ENCODE measurements at regions not wholly inside any gene's neighbourhood (a gene's known extent, or its start where the extent isn't known, plus 50 kb on each side); places are given as distances from the start of the nearest gene placed in this dataset.

- no peaks in the 10 kb centered on the region for H3K36me3 ChIP-seq
- 88 to 91% methylated on average over 2 of the region's 2 CpGs for WGBS, 2 donors
- no peak for TF ChIP-seq CTCF (IDR thresholded peaks at IDR 0.05)
- no peak for TF ChIP-seq POLR2A (IDR thresholded peaks at IDR 0.05)
- no peaks in the 10 kb centered on the region for H3K27me3 ChIP-seq
- intact Hi-C loops (cut with DNase I), result no loop called here
- H3K9me3 ChIP-seq, result no peaks in the 10 kb centered on the region
- H3K27ac ChIP-seq, result no peak overlapping the region
- no peak for DNase-seq
- no peaks in the 10 kb centered on the region for H3K4me1 ChIP-seq
- H3K4me3 ChIP-seq (replicated peaks in 1 of 3), result no peak overlapping the region
Observed at GRCh38 chr7:110291430-110291829, 799.5 kb upstream of the LRRN3 start.

- intact Hi-C loops (cut with DNase I), result no loop called here
Observed at GRCh38 chr7:110296321-110296720, 794.6 kb upstream of the LRRN3 start.

GRCh38 chr7:110307776-110308175 is 783.2 kb upstream of the LRRN3 start:
- no peaks in the 10 kb centered on the region for H3K4me1 ChIP-seq
- TF ChIP-seq CTCF (IDR thresholded peaks at IDR 0.05) (no peak), POLR2A (IDR thresholded peaks at IDR 0.05) (no peak)
- intact Hi-C loops (cut with DNase I), result no loop called here
- 89 to 97% methylated on average over 1 of the region's 1 CpG for WGBS, 2 donors
- no peaks in the 10 kb centered on the region for H3K36me3 ChIP-seq
- no peak for DNase-seq
- no peak overlapping the region for H3K4me3 ChIP-seq (replicated peaks in 1 of 3)
- H3K27me3 ChIP-seq, result no peaks in the 10 kb centered on the region
- H3K27ac ChIP-seq, result no peak overlapping the region
- H3K9me3 ChIP-seq, result no peaks in the 10 kb centered on the region

More at GRCh38 chr7:110296321-110296720, 794.6 kb upstream of the LRRN3 start:
- Histone ChIP-seq H3K4me1 (no peaks in the 10 kb centered on the region), H3K27ac (no peak overlapping the region), H3K9me3 (no peaks in the 10 kb centered on the region), H3K4me3 (replicated peaks in 1 of 3) (no peak overlapping the region), H3K36me3 (no peaks in the 10 kb centered on the region), H3K27me3 (no peaks in the 10 kb centered on the region)
- no peak for DNase-seq
- TF ChIP-seq CTCF (IDR thresholded peaks at IDR 0.05), result no peak
- WGBS, 2 donors, result 66 to 73% methylated on average over 1 of the region's 1 CpG

DNA sequence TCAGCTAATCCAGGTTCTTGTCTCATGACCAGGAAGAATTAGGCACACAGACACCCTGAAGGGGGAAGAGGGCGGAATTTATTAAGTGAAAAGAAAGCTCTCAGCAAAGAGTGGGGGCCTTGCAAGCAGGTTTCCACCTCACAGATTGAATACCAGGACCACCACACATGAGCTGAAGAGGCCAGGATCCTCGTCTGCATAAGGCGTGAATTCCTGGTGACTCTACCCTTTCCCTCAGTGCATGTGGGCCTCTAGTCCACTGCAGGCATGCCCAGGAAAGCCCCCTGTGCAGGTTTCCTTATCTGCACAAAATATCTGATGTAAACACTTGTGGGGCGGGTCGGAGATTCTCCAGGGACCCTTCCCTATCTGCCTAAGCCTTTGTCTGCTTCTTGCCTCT is 782.1 kb upstream of the LRRN3 start:
- no peak overlapping the region for H3K27ac ChIP-seq
- no peaks in the 10 kb centered on the region for H3K36me3 ChIP-seq
- WGBS, 2 donors, result 94% methylated on average over 5 of the region's 5 CpGs
- no peaks in the 10 kb centered on the region for H3K9me3 ChIP-seq
- TF ChIP-seq POLR2A (IDR thresholded peaks at IDR 0.05) (no peak), CTCF (IDR thresholded peaks at IDR 0.05) (no peak)
- no peak overlapping the region for H3K4me3 ChIP-seq (replicated peaks in 1 of 3)
- no peaks in the 10 kb centered on the region for H3K27me3 ChIP-seq
- intact Hi-C loops (cut with DNase I), result no loop called here
- no peak for DNase-seq
- H3K4me1 ChIP-seq, result no peaks in the 10 kb centered on the region

DNA sequence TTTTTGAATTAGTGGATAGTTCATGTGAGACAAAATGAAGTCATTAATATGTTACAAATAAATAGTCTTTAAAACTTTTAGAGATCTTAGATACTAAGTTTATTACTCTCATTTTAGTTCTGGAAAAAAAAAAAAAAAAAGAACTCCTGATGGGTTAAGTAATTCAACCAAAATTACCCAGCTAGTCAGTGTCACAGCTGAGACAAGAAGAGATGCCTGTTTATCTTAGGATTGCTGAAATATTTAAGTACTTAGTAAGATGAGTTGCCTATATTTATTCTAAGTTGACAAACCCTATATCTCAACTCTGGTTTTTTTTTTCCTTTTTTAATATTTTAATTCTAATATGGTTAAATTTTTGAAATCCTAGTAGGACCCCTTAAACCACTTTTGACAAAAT is 781.0 kb upstream of the LRRN3 start:
- TF ChIP-seq POLR2A (IDR thresholded peaks at IDR 0.05), result no peak
- DNase-seq, result no peak
- Histone ChIP-seq H3K4me3 (replicated peaks in 1 of 3) (no peak overlapping the region), H3K36me3 (no peaks in the 10 kb centered on the region), H3K27ac (no peak overlapping the region), H3K4me1 (no peaks in the 10 kb centered on the region), H3K27me3 (no peaks in the 10 kb centered on the region), H3K9me3 (no peaks in the 10 kb centered on the region)
- intact Hi-C loops (cut with DNase I), result no loop called here

- WGBS, 2 donors, result 65% methylated on average over 3 of the region's 3 CpGs
- Histone ChIP-seq H3K27me3 (no peaks in the 10 kb centered on the region), H3K4me1 (no peaks in the 10 kb centered on the region), H3K4me3 (replicated peaks in 1 of 3) (no peak overlapping the region), H3K27ac (no peak overlapping the region), H3K36me3 (no peaks in the 10 kb centered on the region), H3K9me3 (no peaks in the 10 kb centered on the region)
- no peak for DNase-seq
- TF ChIP-seq POLR2A (IDR thresholded peaks at IDR 0.05) (no peak), CTCF (IDR thresholded peaks at IDR 0.05) (no peak)
- intact Hi-C loops (cut with DNase I), result no loop called here
Observed at GRCh38 chr7:110311556-110311955, 779.4 kb upstream of the LRRN3 start.

All from thyroid gland (tissue), 4 donors.